Stimulated activated naive CD4-positive, alpha-beta T cell treated with Interleukin-2 at 50 U/mL for 16 hours (primary cell): ENCODE measurements at regions not wholly inside any gene's neighbourhood (a gene's known extent, or its start where the extent isn't known, plus 50 kb on each side); places are given as distances from the start of the nearest gene placed in this dataset.

Experiments used
- DNase-seq: peaks from one replicate; lab custom pipeline; 2025; lab: John Stamatoyannopoulos, UW

- no peak for DNase-seq
Observed at GRCh38 chrX:68894513-68895340, 65.9 kb downstream of the EFNB1 start.

GRCh38 chrX:68894142-68894512 lies 65.3 kb downstream of the EFNB1 start:
- no peak for DNase-seq

- no peak for DNase-seq
Observed at GRCh38 chrX:68892651-68893050, 63.8 kb downstream of the EFNB1 start.

GRCh38 chrX:68892134-68892533 lies 63.3 kb downstream of the EFNB1 start:
- DNase-seq = no peak
